GM18909 (cell line): ENCODE measurements at regions not wholly inside any gene's neighbourhood (a gene's known extent, or its start where the extent isn't known, plus 50 kb on each side); places are given as distances from the start of the nearest gene placed in this dataset.
"Not testable (repeated sequence)": the region's sequence is repeated elsewhere in the genome, so short reads cannot be mapped to it uniquely, and the experiment has no call there.

Source experiments
- ATAC-seq: cut with Tn5 transposase; IDR thresholded peaks from one replicate; pipeline ENCODE4 v1.9.1; 2021; ENCODE audit warnings: mild to moderate bottlenecking; ENCODE audit not compliant: unreplicated experiment, poor library complexity

DNA sequence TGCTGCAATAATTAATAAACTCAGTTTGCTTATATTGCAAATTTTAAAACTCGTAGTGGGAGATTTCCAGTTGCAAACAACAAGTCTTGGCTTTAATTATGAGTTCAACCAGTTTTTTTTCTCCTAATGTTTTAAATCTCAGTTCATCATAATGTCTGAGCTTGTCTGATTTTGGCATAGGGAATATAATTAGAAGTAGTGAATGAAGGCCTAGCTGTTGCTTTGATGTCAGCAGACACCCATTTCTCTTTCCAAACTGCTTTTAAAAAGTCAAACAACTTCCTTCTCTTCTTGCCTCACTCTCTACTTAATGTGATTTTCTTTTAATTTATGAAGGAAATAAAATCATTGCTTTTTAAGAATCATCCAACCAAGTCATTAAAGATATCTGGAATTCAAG lies 1462.1 kb downstream of the DPP10 start:
- no peak for ATAC-seq

DNA sequence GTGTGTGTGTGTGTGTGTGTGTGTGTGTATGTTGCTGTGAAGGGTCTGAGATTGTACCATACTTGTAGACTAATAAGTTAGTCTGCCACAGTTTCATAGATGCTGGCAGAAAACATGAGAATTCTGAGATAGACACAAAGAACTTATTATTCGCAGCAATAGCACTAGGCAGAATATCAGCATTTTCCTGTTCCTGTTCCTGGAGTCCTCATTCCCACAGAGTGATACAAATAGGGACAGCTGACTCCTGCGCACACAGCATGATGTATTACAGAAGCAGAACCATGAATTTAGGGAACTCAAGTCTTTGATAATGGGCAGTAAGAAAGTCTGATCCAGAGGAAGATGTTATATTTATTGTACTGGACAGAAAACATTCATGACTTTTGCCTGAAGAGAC lies 1466.3 kb downstream of the DPP10 start:
- no peak for ATAC-seq

DNA sequence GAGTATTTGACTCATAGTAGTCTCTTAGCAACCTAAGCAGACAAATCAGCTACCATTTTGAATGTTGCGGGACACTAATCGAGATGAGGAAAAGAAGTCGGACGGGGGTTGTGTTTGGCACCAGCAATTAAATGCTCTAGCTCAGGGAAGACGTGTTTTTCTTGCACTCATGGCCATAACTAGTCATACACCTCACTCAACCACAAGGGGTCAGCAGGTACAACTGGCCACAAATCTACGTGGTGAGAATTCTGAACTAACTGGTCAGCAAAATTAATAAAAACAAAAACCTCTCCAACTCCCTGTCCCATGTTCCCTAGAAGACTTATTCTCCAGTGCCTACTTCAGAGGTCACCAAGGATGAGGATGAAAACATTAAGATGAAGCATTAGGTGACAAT lies 1467.8 kb downstream of the DPP10 start:
- ATAC-seq: no peak

DNA sequence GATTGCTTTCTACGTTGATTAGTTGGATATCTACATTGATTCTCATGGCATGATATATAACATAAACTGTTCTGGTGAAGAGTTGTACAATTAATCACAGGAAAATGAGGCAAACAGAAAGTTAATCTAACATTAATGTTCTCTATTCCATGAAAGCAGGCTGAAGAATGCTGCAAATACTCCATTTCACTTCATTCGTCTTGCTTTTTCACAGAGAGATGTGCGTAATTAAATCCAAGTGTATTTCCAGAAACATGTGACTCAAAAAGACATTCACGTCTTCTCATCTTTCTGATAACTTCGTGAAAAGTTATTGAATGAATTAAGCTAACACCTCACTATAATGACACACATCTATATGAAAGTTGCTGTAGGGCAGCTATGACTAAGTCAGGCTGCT lies 1471.5 kb downstream of the DPP10 start:
- ATAC-seq: no peak

DNA sequence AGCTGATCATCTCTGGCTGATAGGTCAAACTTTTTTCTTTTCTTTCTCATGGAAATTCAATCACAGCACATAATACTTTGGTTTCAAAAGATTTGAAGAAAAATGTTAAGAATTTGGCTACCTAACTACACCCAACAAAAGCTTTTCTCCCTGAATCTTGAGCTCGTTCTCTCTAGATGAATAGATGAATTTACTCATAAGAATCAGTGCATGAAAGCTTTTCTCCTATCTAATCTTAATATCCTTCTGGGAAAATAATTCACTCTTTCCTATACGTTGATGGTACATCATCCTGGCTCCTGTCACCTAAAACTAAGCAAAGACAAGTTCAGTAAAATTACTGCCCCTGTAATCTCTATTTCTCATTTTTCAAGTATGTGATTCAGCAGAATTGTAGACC lies 1479.1 kb downstream of the DPP10 start:
- ATAC-seq: no peak

DNA sequence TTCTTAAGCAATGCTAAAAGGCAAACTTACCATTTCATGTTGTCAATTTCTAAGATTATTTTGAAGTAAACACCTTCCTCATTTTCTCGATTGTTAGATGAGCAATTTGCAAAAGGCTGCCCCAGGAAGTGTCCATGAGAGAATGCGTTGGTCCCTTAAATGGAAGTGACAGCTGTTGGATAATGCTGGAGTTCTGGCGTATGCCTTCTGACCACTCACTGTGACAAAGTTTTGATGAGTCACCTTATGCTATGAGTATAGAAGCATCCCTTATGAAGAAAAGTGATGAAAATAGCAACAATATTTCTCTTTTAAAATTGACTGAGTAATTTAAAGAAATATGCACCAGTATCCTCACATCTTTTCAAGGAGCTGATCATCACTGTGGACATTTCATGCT lies 1497.5 kb downstream of the DPP10 start:
- no peak for ATAC-seq

DNA sequence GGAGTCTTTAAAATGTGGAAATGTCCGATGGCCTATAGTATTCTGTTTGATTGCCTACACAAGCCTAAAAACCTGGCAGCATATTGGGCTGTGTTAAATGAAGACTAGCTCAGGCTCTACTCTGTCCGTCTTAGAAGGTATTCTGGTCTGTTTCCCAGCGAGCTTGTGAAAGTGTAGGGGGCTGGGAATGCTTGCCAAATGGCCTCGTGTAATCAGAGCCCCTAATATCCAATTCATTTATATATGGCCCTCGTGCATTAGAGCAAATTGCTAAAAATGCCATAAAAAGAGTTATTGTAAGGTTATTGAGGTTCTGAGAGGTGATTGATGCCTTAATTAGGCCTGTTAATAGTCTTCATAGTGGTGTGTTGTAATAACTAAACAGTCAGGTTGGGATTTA lies 1500.4 kb downstream of the DPP10 start:
- ATAC-seq: no peak

DNA sequence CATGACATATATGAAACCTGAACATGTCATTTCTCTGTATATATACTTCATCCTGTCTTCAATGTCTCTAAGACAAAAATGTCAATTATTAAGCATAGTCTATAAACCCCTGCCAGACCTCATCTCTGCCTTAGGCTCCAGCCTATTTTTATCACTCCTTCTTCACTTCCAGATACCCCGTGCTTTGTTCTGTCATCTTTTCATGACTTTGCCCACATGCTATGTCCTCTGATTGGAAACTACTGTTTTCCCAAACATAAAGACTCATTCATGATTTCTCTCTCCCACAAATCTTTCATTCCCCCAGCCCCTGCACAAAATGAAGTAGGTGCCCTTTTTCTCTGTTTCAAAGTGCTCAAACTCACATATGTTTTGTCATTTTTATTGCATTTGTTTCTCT lies 1503.9 kb downstream of the DPP10 start:
- ATAC-seq: no peak

DNA sequence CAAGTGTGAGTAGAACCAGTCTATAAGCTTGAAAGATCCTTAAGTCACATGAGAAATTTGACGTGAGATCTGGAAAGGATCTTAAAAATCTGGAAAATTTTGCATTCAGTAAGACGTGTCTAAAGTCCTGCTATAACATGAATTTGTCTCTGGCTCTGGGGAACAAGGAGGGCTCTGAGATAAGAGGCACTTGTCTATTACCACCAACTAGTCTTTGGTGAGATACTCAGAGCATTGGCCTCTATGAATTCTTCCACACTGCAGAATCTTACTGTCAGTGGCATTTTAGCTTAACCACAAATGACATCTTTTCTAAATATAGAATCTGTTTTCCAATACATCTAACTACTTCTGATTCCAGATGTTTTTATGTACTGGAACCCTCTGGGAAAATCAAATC lies 1504.5 kb downstream of the DPP10 start:
- ATAC-seq: no peak

DNA sequence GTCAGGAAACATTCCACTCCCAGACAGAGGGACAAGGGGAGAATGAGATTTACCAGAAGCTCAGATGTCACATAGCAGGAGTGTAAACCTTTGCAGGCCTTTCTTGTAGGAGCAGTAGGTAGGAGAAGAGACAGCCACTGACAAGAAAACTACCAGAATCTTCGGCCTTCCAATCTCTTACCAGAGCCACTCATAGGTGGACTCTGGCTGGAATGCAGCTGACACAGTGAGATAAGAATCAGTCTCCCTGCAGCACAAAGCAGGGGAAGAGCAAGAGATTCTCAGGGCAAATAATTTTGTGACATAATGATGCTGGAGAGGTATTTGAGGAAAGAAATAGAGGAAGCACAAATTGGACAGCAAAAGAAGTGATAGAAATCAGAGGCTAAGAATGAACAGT lies 1534.5 kb downstream of the DPP10 start:
- ATAC-seq: no peak

DNA sequence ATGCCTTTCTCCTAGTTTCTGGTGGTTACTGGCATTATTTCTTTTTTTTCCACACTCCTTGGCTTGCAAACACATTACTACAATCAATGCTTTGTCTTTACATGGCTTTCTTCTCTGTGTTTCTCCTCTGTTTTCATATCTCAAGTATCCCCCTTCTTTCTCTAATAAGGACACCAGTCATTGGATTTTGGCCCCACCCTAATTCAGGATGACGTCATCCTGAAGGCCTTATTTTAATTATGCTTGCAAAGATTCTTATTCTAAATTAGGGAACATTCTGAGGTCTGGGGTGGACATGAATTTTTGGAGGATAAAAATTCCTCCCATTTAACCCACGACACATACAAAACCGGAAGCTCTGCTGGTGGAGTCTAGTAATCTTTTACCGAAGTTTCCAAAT lies 1556.6 kb downstream of the DPP10 start:
- no peak for ATAC-seq

DNA sequence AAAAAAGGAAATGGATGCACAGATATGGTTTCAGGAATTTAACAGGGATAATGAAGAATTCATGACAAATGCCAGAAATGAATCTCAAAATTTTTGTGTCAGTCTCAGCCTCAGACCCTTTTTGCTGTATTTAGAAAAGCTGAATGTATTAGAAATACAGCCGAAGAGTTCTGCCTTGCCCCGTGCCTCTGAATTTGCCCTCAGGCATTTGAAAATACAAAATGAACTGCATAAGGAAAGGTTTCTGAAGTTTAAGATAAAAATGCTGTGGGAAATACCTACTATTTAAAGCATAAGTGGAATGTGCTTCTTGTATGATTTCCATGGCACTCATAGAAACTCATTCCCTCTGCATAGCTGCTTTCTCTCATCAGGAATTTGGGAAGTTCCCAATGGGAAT lies 1580.6 kb downstream of the DPP10 start:
- ATAC-seq: no peak

DNA sequence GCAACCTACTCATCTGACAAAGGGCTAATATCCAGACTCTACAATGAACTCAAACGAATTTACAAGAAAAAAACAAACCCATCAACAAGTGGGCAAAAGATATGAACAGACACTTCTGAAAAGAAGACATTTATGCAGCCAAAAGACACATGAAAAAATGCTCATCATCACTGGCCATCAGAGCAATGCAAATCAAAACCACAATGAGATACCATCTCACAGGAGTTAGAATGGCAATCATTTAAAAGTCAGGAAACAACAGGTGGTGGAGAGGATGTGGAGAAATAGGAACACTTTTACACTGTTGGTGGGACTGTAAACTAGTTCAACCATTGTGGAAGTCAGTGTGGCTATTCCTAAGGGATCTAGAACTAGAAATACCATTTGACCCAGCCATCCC lies 1596.3 kb downstream of the DPP10 start:
- not testable (repeated sequence) for ATAC-seq

DNA sequence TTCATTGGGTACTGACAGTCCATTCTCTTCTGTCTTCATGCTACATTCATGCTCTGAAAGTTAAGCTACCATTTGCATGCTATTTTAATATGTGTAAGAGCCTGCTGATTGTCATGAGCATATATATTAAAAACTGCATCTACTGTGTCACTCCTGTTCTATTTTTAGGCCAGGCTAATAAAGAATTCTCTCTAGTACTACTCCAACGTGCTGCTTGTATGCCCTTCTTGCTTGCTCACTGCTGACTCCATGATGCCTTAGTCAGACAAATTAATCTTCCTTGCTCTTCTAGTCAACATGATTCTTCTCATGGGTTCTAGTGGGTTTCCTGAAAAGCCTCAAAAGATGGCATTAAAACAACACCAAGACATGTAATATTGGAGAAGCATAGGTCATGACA lies 1600.1 kb downstream of the DPP10 start:
- no peak for ATAC-seq

DNA sequence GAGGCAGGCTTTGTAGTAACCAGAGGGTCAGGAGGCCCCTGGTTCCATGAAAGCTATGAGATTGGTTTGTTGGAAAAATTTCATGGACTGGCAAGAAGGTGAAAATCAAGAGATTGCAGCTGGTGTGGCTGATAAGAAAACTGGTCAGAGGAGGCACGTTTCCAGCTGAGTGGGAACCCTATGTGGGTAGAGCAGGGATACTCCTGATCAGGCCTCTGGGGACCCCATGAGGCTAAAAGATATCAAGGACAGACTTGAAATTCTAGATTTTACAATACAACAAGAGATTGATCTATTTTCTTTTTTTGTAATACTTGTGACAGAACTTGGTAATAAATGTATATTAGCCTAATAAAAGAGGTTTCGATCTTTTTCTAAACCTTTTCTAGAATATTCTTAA lies 1615.1 kb downstream of the DPP10 start:
- no peak for ATAC-seq

DNA sequence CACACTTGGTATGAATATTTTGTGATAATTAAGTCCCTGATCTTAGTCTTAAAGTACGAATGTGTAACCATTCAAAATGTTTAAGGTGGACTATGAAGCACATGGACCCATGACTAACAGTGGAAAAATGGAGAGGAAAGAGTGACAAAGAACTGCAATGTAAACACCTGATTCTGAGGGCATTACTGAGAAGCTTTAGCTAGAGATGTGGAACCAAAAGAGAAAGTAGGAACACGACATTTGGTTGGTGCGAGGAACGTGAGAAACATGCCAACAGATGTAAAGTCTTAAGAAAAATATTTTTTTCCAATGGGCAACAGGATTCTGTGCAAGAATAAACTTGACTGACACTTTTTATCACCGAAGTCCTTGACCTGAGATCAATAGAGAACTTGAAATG lies 1618.6 kb downstream of the DPP10 start:
- ATAC-seq: no peak

DNA sequence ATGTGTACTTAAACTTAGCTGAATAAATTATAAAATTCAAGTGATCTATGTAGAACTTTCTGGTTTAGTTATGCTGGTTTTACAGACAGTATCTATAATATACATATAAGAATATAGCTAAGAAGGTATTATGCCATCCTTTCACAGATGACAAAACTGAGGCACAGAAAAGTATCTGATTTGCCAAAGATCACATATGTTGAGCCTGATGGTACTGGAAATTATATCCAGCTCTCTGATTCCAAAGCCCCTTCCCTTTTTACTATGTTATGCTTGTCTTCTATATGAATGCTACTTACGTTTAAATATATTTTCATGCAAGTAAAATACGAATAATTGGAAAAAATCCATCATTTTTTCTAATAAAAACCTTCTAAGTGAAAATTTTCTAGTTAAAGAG lies 1631.3 kb downstream of the DPP10 start:
- no peak for ATAC-seq

DNA sequence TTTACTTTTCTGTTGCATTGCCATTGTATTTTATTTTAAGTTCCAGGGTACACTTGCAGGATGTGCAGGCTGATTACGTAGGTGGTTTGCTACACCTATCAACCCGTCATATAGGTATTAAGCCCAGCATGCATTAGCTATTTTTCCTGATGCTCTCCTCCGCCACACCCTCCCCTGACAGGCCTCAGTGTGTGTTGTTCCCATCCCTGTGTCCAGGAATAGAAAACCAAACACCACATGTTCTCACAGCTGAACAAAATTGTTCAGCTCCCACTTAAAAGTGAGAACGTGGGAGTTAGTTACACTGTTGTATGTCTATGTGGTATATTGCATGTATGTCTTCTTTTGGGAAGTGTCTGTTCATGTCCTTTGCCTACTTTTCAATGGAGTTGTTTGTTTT lies 1631.7 kb downstream of the DPP10 start:
- no peak for ATAC-seq

DNA sequence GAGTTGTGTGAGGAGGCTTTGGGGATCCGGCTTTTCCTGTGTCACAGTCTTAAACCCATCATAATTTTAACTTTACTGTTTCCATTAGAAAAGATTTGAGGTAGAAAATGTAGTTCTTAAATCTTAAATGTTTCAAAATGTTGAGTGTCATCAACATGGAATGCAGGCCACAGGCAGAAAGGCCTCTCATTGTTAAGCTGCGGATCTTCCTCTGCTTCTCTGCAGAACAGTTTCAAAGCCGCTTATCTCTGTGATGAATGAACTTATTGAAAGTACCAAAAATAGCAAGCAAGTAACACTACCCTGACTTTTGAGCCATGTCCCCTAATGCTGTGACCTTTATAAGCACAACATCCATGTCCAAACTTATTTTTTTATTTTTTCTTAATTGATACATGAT lies 1645.8 kb downstream of the DPP10 start:
- ATAC-seq: no peak

DNA sequence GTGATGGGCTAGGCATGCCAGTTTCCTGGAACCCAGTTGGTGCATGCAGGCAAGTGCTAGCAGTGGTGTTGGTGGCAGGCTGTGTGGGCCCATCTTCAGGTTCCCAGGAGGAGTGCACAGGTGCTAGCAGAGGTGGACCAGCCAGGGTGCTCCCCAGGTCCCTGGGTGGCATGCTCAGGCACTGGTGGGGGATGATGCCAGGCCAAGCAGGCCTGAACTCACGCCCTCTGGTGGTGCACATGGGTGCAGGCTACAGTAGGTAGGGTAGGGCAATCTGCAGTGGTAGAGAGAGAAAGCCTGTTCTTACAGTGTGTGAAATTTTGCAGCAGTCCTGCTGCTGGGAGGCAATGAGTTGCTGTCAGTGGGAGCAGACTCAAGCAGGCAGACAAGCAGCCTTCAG lies 1651.8 kb downstream of the DPP10 start:
- ATAC-seq: no peak

DNA sequence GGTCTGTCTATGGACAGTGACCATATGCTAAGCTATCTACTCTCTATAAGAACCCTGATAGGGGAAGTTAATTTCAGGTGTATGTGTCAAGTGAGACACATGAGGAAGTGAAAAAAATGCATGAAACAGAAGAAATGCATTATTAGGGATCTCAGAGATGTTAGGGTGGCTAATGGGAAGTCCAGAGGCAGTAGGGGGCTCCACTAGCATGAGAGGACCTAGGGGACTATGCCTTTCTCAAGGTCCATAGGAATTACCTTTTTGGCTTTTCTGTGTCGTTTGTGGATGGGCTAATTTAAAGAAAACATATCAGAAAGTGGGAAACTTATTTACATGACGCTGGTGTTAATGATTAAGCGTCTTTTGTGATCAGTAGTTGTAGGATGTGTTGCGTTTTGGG lies 1653.2 kb downstream of the DPP10 start:
- no peak for ATAC-seq

DNA sequence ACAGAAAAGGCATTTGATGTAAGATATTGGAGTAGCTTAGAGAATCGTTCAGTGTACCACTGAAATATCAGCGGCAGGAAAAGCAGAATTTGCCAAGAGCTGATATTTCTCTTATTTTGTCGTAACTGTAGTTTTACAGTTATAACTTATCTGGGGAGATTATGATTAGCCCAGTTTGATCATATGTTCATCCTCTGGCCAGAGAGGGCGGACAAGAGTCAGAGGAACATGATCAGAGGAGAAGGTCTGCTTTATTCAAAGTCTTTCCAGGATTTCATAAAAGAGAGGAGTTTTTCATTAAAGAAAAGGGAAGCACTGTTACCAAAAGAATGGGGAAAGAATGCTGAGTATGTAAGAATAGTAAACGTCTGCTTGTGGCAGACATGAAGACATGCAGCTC lies 1655.6 kb downstream of the DPP10 start:
- no peak for ATAC-seq

DNA sequence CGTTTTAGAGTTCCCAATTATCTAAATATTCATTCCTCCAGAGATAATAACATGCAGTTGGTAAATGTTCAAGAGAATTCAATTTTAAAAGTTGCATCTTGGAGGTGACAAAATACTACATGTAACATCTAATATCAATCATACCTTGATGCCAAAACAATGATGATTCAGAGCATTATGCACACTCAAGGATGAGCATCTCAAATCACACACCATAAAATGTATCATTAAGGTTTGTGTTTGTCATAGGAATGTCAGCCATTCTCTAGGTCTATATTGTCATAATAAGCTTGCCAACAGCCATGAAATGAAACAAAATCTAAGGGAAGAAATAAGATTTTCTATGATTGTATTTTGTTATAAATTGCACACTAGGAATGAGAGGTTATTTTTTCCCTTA lies 1667.0 kb downstream of the DPP10 start:
- no peak for ATAC-seq

DNA sequence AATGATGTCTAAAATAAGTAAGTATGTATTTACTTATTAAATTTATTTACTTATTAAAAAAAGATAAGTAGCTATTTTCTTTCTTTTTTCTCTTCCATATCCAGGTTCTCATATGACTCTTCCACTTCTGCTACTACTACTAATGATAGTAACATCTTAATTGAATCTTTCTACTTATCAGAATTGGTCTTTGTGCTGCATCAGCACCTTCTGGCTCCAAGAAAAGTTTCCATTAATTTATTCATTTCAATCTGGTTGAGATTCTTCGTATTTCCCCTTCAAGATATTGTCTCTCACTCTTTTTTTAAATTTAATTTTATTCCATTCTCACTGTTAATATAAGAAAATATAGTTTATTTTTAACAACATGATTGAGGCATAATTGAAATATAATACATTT lies 1675.4 kb downstream of the DPP10 start:
- ATAC-seq: no peak
